PC-3 (cell line): ENCODE measurements at regions not wholly inside any gene's neighbourhood (a gene's known extent, or its start where the extent isn't known, plus 50 kb on each side); places are given as distances from the start of the nearest gene placed in this dataset.

Experiments used
- ATAC-seq: fragments of 200-7000 bp; cut with Tn5 transposase; 2 replicates; pipeline ENCODE4 v1.9.1; 2020; ENCODE audit warnings: mild to moderate bottlenecking, moderate library complexity
- BruUV-seq: library from RNA; stranded (reverse); fragments of 400-500 nt; replicated peaks from 2 replicates; lab custom pipeline; 2021; lab: Mats Ljungman, UMichigan
- CTCF ChIA-PET: fragments of 300-600 bp; sonication (Branson Sonifier 250); formaldehyde crosslinking; loops from one replicate; lab custom pipeline; 2022; ENCODE audit warnings: antibody characterized with exemption; lab: Charles Lee
- POLR2A ChIA-PET: fragments of 300-600 bp; sonication (Branson Sonifier 250); formaldehyde crosslinking; loops from one replicate; lab custom pipeline; 2022; ENCODE audit warnings: antibody characterized with exemption; ENCODE audit not compliant: unreplicated experiment; lab: Charles Lee
- DNase-seq: peaks from one replicate; pipeline ENCODE4 v3.0.0-alpha.2; 2015
- H2AFZ ChIP-seq: fragments of 300-600 bp; sonication (generic); 2 replicates; pipeline ENCODE4 v1.6.0; 2016; ENCODE audit warnings: antibody characterized with exemption, low read length
- H3F3A ChIP-seq: fragments of 300-600 bp; sonication (generic); one replicate; pipeline ENCODE4 v1.6.0; 2017; ENCODE audit warnings: antibody characterized with exemption, low read length, control low read depth, mild to moderate bottlenecking; ENCODE audit not compliant: unreplicated experiment
- H3K27ac ChIP-seq: fragments of 300-600 bp; sonication (generic); 2 replicates; pipeline ENCODE4 v1.5.1; 2016; ENCODE audit warnings: mild to moderate bottlenecking, low read length
- H3K27me3 ChIP-seq: fragments of 300-600 bp; sonication (generic); 2 replicates; pipeline ENCODE4 v1.6.1; 2016; ENCODE audit warnings: low read length, mixed read lengths
- H3K36me3 ChIP-seq: fragments of 300-600 bp; sonication (generic); 2 replicates; pipeline ENCODE4 v1.6.1; 2016; ENCODE audit warnings: low read depth, mixed run types, low read length, mixed read lengths
- H3K4me1 ChIP-seq: fragments of 300-600 bp; sonication (generic); 2 replicates; pipeline ENCODE4 v1.5.1; 2016; ENCODE audit warnings: low read length; ENCODE audit not compliant: insufficient read depth
- H3K4me2 ChIP-seq: fragments of 300-600 bp; sonication (generic); 2 replicates; pipeline ENCODE4 v1.6.0; 2016; ENCODE audit warnings: low read length
- H3K4me3 ChIP-seq: fragments of 300-600 bp; sonication (generic); 2 replicates; pipeline ENCODE4 v1.5.1; 2016; ENCODE audit warnings: mild to moderate bottlenecking, low read length, mixed read lengths
- H3K79me2 ChIP-seq: fragments of 300-600 bp; sonication (generic); 2 replicates; pipeline ENCODE4 v1.6.1; 2017; ENCODE audit warnings: low read length, mixed read lengths
- H3K9ac ChIP-seq: fragments of 300-600 bp; sonication (generic); 2 replicates; pipeline ENCODE4 v1.6.0; 2016; ENCODE audit warnings: mild to moderate bottlenecking, low read length
- H3K9me2 ChIP-seq: fragments of 300-600 bp; sonication (generic); replicated peaks from 2 replicates; pipeline ENCODE4 v1.6.1; 2016; ENCODE audit warnings: mixed run types, low read length, mixed read lengths
- H3K9me3 ChIP-seq: fragments of 300-600 bp; sonication (generic); 2 replicates; pipeline ENCODE4 v1.6.1; 2016; ENCODE audit warnings: low read length, mixed read lengths
- H4K20me1 ChIP-seq: fragments of 300-600 bp; sonication (generic); 2 replicates; pipeline ENCODE4 v1.6.1; 2016; ENCODE audit warnings: low read length, mixed read lengths
- CTCF ChIP-seq: fragments of 300-600 bp; sonication (generic); conservative IDR thresholded peaks from 2 replicates; pipeline ENCODE4 v1.5.1; 2017; ENCODE audit warnings: antibody characterized with exemption, low read depth, mild to moderate bottlenecking, low read length
- EZH2 ChIP-seq: fragments of 300-600 bp; sonication (generic); IDR thresholded peaks from one replicate; pipeline ENCODE4 v1.6.1; 2017; ENCODE audit warnings: antibody characterized with exemption, mild to moderate bottlenecking, low read length; ENCODE audit not compliant: unreplicated experiment
- EZH2phosphoT487 ChIP-seq: fragments of 300-600 bp; sonication (generic); IDR thresholded peaks from 2 replicates; pipeline ENCODE4 v1.6.1; 2018; ENCODE audit warnings: mild to moderate bottlenecking, antibody characterized with exemption, low read length, borderline replicate concordance
- intact Hi-C: fragments of 100-400 bp; cut with micrococcal nuclease; formaldehyde crosslinking; loops from 2 replicates; pipeline ENCODE4 v1.9.0; 2023

GRCh38 chr11:12319461-12319951 is 57.9 kb upstream of the PARVA start:
- Histone ChIP-seq H3K9ac (no peak overlapping the region), H3K36me3 (peaks cover 5% of the 10 kb centered on the region; the same call in 1 of the 2 replicates), H3K4me3 (no peak overlapping the region), H3K9me2 (no peaks in the 10 kb centered on the region), H3K4me2 (no peak overlapping the region), H3K79me2 (no peaks in the 10 kb centered on the region), H4K20me1 (no peaks in the 10 kb centered on the region), H3K27ac (no peak overlapping the region), H3K27me3 (no peaks in the 10 kb centered on the region), H3K4me1 (no peaks in the 10 kb centered on the region), H2AFZ (no peak overlapping the region), H3F3A (no peaks in the 10 kb centered on the region), H3K9me3 (peaks cover 7% of the 10 kb centered on the region)
- BruUV-seq, result no TSS peak
- no peak for ATAC-seq
- no peak for DNase-seq
- intact Hi-C loops, result no loop called here
- POLR2A ChIA-PET, result no interaction called here
- TF ChIP-seq EZH2, result no peak
- TF ChIP-seq EZH2phosphoT487, result no peak
- TF ChIP-seq CTCF, result no peak
- CTCF ChIA-PET, result no interaction called here

GRCh38 chr11:12319988-12320387 is 57.4 kb upstream of the PARVA start:
- Histone ChIP-seq H3K4me1 (no peaks in the 10 kb centered on the region), H3K79me2 (no peaks in the 10 kb centered on the region), H4K20me1 (no peaks in the 10 kb centered on the region), H3K36me3 (peaks cover 5% of the 10 kb centered on the region; the same call in 1 of the 2 replicates), H2AFZ (no peak overlapping the region), H3K9me2 (no peaks in the 10 kb centered on the region), H3K4me3 (no peak overlapping the region), H3K9me3 (peaks cover 7% of the 10 kb centered on the region), H3K27me3 (no peaks in the 10 kb centered on the region), H3K4me2 (no peak overlapping the region), H3F3A (no peaks in the 10 kb centered on the region), H3K9ac (no peak overlapping the region), H3K27ac (no peak overlapping the region)
- intact Hi-C loops, result no loop called here
- DNase-seq (no peak), ATAC-seq (no peak)
- ChIA-PET CTCF (no interaction called here), POLR2A (no interaction called here)
- TF ChIP-seq CTCF, result no peak
- TF ChIP-seq EZH2, result no peak
- TF ChIP-seq EZH2phosphoT487, result no peak
- BruUV-seq, result no TSS peak

- CTCF ChIA-PET, result no interaction called here
- ATAC-seq, result no peak
- intact Hi-C loops, result no loop called here
- H3K27me3 ChIP-seq, result no peaks in the 10 kb centered on the region
- TF ChIP-seq EZH2 (no peak), CTCF (no peak), EZH2phosphoT487 (no peak)
- no peaks in the 10 kb centered on the region for H3F3A ChIP-seq
- no peaks in the 10 kb centered on the region for H4K20me1 ChIP-seq
- H3K79me2 ChIP-seq, result no peaks in the 10 kb centered on the region
- no peaks in the 10 kb centered on the region for H3K9me3 ChIP-seq
- no peak overlapping the region for H3K4me2 ChIP-seq
- no peaks in the 10 kb centered on the region for H3K9me2 ChIP-seq
- H3K4me3 ChIP-seq, result no peak overlapping the region
- H3K27ac ChIP-seq, result no peak overlapping the region
- no peak overlapping the region for H3K9ac ChIP-seq
- BruUV-seq, result no TSS peak
- DNase-seq, result no peak
- H3K4me1 ChIP-seq, result no peaks in the 10 kb centered on the region
- H2AFZ ChIP-seq, result no peak overlapping the region
- no peaks in the 10 kb centered on the region for H3K36me3 ChIP-seq
- POLR2A ChIA-PET, result interaction anchor here (0.6 kb wide), 1 partner anchor 384 kb away, joined by 4 read pairs; no protein-coding TSS in a partner anchor
Measured at GRCh38 chr11:12321217-12321937, 56.0 kb upstream of the PARVA start.
